LNCAP (cell line): ENCODE measurements at regions not wholly inside any gene's neighbourhood (a gene's known extent, or its start where the extent isn't known, plus 50 kb on each side); places are given as distances from the start of the nearest gene placed in this dataset.

Source experiments
- TF ChIP-seq, protein P1 (sequence below): fragments of 450-650 bp; IDR thresholded peaks from 2 replicates; pipeline ENCODE4 v1.5.1; 2017; ENCODE audit warnings: mild to moderate bottlenecking

DNA sequence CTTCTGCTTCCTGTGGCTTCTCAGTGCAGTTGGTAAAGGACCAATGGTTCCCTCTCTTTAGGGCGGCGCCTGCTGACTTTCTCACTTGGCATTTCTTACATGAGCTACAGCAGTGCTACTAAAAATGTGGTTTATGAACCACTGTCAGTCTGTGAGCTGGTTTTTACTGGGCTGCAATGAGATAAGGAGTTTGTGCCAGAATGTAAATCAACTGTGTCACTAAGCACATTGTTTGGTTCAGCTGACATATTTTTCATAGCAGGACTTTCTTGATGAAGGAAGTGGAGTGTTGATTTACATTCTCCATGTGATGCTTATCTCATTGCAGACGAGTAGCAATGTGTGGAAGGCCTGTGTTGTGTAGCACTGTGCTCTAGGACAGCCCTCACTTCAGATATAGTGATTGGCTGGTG, 463.3 kb downstream of the SOX6 start:
- TF ChIP-seq, protein P1, sequence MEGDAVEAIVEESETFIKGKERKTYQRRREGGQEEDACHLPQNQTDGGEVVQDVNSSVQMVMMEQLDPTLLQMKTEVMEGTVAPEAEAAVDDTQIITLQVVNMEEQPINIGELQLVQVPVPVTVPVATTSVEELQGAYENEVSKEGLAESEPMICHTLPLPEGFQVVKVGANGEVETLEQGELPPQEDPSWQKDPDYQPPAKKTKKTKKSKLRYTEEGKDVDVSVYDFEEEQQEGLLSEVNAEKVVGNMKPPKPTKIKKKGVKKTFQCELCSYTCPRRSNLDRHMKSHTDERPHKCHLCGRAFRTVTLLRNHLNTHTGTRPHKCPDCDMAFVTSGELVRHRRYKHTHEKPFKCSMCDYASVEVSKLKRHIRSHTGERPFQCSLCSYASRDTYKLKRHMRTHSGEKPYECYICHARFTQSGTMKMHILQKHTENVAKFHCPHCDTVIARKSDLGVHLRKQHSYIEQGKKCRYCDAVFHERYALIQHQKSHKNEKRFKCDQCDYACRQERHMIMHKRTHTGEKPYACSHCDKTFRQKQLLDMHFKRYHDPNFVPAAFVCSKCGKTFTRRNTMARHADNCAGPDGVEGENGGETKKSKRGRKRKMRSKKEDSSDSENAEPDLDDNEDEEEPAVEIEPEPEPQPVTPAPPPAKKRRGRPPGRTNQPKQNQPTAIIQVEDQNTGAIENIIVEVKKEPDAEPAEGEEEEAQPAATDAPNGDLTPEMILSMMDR = no peak

DNA sequence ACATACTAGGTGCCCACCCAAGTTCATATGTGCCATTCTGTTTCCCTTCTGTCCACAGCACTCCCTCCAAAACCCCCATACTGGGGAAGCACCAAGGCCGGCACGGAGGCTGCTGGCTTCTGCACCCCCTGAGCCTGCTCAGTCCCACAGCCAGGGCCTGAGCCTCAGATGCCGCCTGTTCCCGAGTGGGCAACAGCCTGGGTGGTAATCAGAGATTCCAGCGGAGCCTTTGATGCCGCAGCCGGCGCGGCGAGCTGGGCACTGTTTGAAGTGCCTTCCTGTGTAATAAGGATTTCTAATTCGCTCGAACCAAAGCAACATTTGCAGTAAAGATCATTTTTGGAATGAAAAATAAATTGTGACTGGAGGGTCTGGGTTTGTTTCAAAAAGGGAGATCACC, 460.3 kb downstream of the SOX6 start:
- TF ChIP-seq, protein P1 = no peak

DNA sequence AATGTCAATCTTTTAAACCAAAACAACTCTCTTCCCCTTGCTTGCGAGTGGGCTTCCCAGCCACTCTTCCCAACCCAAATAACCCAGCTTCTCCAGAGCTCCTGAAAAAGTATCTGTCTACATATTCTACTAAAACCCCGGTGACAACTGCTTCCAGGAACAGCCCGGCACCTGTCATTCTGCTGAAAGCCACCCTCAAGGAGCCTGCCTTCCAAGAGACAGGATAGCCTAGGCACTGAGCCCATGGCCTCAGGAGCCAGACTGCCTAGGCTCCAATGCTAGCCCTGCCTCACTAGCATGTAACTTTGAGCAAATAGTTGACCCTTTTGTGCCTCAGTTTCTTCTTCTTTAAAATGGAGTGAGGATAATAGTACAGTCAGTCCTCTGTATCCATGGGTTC, 459.8 kb downstream of the SOX6 start:
- TF ChIP-seq, protein P1 = no peak

DNA sequence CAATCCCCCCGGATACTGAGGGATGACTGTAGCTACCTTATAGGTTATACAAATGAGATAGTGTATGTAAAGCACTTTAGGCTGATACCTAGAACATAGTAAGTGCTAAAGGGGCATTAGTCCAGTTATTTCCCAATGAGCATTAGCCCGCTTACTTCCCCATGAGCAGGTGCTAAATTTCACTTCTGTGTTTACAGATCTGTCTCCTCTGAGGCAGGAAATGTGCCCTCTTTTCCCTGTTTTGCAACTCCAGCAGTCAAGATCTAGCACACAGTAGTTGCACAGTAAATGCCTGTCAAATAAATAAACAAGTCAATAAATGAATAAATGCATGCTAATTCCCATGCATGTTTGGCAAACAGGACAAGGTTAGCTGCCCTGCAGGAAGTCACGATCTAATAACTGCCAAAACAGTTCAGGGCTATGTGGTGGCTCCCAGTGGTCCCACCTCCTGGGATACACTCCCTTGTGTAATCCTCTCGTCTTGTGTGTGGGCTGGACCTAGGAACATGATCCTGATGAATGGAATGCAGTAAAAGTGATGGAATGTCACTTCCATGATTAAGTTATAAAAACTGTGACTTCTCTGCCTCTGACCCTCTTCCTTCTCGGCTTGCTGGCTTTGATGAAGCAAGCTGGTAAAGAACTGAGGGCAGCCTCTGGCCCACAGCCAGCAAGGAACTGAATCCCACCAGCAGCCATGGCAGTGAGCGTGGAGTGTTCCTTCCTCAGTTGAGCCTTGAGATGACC, 459.0 kb downstream of the SOX6 start:
- TF ChIP-seq, protein P1 = no peak

DNA sequence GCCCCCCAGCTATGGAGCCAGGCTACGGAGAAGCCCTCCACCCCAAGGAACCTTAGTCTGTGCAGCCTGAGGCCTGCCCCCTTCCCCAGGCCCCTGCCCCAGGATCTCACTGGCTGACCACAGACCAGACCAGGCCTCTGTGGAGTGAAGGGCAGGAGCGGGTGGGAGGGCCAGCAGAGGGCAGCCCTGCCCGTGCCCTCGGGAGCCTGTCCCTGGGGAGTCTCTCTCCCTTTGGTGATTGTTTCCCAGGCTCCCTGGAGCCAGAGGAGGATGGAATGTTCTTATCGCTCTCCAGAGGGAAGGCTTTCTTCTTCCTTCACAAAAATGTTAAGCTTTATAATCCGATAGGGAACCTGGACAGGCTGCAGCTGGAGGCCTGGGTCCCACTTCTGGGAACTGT, 455.3 kb downstream of the SOX6 start:
- TF ChIP-seq, protein P1 = no peak

DNA sequence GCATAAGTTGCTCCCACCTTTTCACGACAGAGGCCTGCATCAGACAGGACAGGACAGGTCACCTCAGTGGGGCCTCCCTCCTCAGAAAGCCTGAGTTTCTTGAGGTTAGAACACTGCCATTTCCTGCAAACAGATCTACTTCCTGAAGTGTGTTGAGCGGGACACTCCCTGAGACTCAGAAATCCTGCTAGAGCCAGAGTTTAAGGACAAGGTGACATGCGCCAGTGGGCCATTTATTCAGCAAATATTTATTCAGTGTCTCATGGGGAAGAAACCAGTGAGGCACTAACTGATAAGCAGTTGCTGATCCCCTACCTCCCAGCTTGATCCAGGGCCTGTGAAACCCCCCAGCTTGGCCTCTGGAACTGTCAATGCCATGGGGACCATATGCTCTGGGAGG, 454.6 kb downstream of the SOX6 start:
- TF ChIP-seq, protein P1 = no peak

DNA sequence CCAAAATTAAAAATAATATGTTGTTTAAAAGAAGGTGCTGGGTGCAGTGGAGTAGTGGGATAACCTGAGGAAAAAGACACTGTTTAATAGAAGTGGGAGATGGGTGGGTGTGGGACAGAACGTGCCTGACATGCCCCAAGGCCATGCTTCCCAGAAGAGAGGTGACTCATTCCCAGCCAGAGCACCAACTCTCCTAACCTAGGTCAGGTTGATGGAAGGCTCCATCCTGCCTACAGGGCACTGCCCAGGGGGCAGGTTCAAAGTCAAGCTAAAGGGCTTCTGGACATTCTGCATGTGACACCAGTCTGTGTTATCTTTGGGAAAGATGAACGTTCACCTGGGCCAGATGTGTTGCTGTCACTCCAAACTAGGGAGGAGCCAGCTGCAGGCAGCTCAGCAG, 453.1 kb downstream of the SOX6 start:
- TF ChIP-seq, protein P1 = no peak
